ENCODE measurements at regions not wholly inside any gene's neighbourhood (a gene's known extent, or its start where the extent isn't known, plus 50 kb on each side); places are given as distances from the start of the nearest gene placed in this dataset.

GRCh38 chr2:173855661-173856060 is 109.5 kb downstream of the SP3 start:
- Histone ChIP-seq H3K9me2 (ENCODE audit: insufficient read depth, low read length) (no peaks in the 10 kb centered on the region), H4K20me1 (ENCODE audit: insufficient read depth) (no peaks in the 10 kb centered on the region), H2AFZ (ENCODE audit: low read depth, low read length) (no peak overlapping the region), H3K9me3 (ENCODE audit: low read length) (no peaks in the 10 kb centered on the region), H3K36me3 (ENCODE audit: insufficient read depth, low read length) (no peaks in the 10 kb centered on the region), H3K9ac (ENCODE audit: low read length) (no peak overlapping the region), H3K4me3 (ENCODE audit: low read length) (no peak overlapping the region), H3F3A (ENCODE audit: insufficient read depth, low read length, poor library complexity, severe bottlenecking) (no peaks in the 10 kb centered on the region), H3K79me2 (replicated peaks; ENCODE audit: insufficient read depth, low read length) (no peaks in the 10 kb centered on the region), H3K27me3 (ENCODE audit: insufficient read depth, low read depth, low read length) (no peaks in the 10 kb centered on the region), H3K27ac (ENCODE audit: low read length) (no peak overlapping the region), H3K4me2 (ENCODE audit: low read length) (no peak overlapping the region)
- TF ChIP-seq POLR2AphosphoS5 (IDR thresholded peaks at IDR 0.05) (no peak), EZH2 (IDR thresholded peaks at IDR 0.05; ENCODE audit: borderline replicate concordance, insufficient read depth, low read length, poor library complexity, severe bottlenecking) (no peak), CTCF (IDR thresholded peaks at IDR 0.05; ENCODE audit: poor library complexity, severe bottlenecking) (no peak), MXI1 (conservative IDR thresholded peaks at IDR 0.05; ENCODE audit: poor library complexity, severe bottlenecking) (no peak), TAF1 (IDR thresholded peaks at IDR 0.05; ENCODE audit: low read depth) (no peak), EP300 (conservative IDR thresholded peaks at IDR 0.05; ENCODE audit: poor library complexity, severe bottlenecking) (no peak), RAD21 (conservative IDR thresholded peaks at IDR 0.05) (no peak), SMC3 (conservative IDR thresholded peaks at IDR 0.05; ENCODE audit: poor library complexity) (no peak)
- TF ChIP-seq, protein P1, sequence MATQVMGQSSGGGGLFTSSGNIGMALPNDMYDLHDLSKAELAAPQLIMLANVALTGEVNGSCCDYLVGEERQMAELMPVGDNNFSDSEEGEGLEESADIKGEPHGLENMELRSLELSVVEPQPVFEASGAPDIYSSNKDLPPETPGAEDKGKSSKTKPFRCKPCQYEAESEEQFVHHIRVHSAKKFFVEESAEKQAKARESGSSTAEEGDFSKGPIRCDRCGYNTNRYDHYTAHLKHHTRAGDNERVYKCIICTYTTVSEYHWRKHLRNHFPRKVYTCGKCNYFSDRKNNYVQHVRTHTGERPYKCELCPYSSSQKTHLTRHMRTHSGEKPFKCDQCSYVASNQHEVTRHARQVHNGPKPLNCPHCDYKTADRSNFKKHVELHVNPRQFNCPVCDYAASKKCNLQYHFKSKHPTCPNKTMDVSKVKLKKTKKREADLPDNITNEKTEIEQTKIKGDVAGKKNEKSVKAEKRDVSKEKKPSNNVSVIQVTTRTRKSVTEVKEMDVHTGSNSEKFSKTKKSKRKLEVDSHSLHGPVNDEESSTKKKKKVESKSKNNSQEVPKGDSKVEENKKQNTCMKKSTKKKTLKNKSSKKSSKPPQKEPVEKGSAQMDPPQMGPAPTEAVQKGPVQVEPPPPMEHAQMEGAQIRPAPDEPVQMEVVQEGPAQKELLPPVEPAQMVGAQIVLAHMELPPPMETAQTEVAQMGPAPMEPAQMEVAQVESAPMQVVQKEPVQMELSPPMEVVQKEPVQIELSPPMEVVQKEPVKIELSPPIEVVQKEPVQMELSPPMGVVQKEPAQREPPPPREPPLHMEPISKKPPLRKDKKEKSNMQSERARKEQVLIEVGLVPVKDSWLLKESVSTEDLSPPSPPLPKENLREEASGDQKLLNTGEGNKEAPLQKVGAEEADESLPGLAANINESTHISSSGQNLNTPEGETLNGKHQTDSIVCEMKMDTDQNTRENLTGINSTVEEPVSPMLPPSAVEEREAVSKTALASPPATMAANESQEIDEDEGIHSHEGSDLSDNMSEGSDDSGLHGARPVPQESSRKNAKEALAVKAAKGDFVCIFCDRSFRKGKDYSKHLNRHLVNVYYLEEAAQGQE (IDR thresholded peaks at IDR 0.05; ENCODE audit: borderline replicate concordance) = no peak

Small RNA genes lying in the stretch of these regions (small RNA-seq; reads per million reads assigned to genes)
- 0 reads per million in 3 experiments for gene AC013410.2

Measured in neural cell (in vitro differentiated cells).